NB4 (cell line): ENCODE measurements at regions not wholly inside any gene's neighbourhood (a gene's known extent, or its start where the extent isn't known, plus 50 kb on each side); places are given as distances from the start of the nearest gene placed in this dataset.

Experiments
- CTCF ChIP-seq: IDR thresholded peaks from one replicate; pipeline ENCODE4 v1.5.1; 2012; ENCODE audit warnings: low read depth, low read length
- POLR2A ChIP-seq: IDR thresholded peaks from 2 replicates; pipeline ENCODE4 v1.6.1; 2011; ENCODE audit warnings: mild to moderate bottlenecking; ENCODE audit not compliant: insufficient read length; ENCODE audit errors: extremely low read depth
- TF ChIP-seq, protein P1 (sequence below): IDR thresholded peaks from 2 replicates; pipeline ENCODE4 v1.6.1; 2011; ENCODE audit warnings: low read depth, low read length

DNA sequence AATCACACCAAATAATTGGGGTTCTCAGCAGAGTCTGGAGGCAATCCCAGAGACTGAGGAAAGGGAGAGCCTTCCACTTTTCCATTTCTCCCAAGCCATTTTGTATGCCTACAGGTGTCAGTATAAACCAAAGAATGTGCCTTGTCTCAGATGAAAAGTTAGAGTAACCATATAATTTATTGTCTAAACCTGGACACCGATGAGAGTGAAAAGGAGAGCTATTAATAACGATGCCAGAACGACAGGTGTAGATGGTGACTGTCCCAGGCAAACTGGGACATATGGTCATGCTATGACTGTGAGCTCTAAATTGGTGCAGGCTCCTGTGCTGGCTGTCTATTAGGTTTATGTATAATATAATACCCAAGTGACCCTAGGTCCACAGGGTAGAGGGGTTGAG, 219.6 kb downstream of the ARHGAP12 start:
- TF ChIP-seq CTCF (no peak), POLR2A (no peak)
- TF ChIP-seq, protein P1, sequence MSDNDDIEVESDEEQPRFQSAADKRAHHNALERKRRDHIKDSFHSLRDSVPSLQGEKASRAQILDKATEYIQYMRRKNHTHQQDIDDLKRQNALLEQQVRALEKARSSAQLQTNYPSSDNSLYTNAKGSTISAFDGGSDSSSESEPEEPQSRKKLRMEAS = no peak
